ENCODE measurements at regions not wholly inside any gene's neighbourhood (a gene's known extent, or its start where the extent isn't known, plus 50 kb on each side); places are given as distances from the start of the nearest gene placed in this dataset.

- H3K27ac ChIP-seq = no peak overlapping the region
- H3K4me3 ChIP-seq = no peak overlapping the region
- H3K4me1 ChIP-seq = no peaks in the 10 kb centered on the region
- H3K9me3 ChIP-seq = no peaks in the 10 kb centered on the region
- TF ChIP-seq EP300 (IDR thresholded peaks at IDR 0.05) = no peak
- no peak for TF ChIP-seq POLR2AphosphoS5 (IDR thresholded peaks at IDR 0.05)
- no peak for TF ChIP-seq POLR2A (IDR thresholded peaks at IDR 0.05)
- TF ChIP-seq CTCF (IDR thresholded peaks at IDR 0.05) = no peak
- DNase-seq (ENCODE audit: low spot score in 2 of 2) = no peak
- no peaks in the 10 kb centered on the region for H3K36me3 ChIP-seq
- 93% methylated on average over 3 of the region's 3 CpGs for WGBS
- H3K27me3 ChIP-seq = no peaks in the 10 kb centered on the region
These were observed 109.4 kb downstream of the TMEM26 start for GRCh38 chr10:61343796-61344195.

- H3K27me3 ChIP-seq = no peaks in the 10 kb centered on the region
- no peak overlapping the region for H3K27ac ChIP-seq
- no peak overlapping the region for H3K4me3 ChIP-seq
- no peak for TF ChIP-seq POLR2A (IDR thresholded peaks at IDR 0.05)
- TF ChIP-seq POLR2AphosphoS5 (IDR thresholded peaks at IDR 0.05) = no peak
- TF ChIP-seq EP300 (IDR thresholded peaks at IDR 0.05) = no peak
- TF ChIP-seq CTCF (IDR thresholded peaks at IDR 0.05) = no peak
- no peak for DNase-seq (ENCODE audit: low spot score in 2 of 2)
- 78% methylated on average over 5 of the region's 5 CpGs for WGBS
- H3K9me3 ChIP-seq = no peaks in the 10 kb centered on the region
- no peaks in the 10 kb centered on the region for H3K4me1 ChIP-seq
- no peaks in the 10 kb centered on the region for H3K36me3 ChIP-seq
These were observed 110.2 kb downstream of the TMEM26 start for GRCh38 chr10:61342858-61343572.

- Histone ChIP-seq H3K27ac (no peak overlapping the region), H3K9me3 (no peaks in the 10 kb centered on the region), H3K4me3 (no peak overlapping the region), H3K36me3 (no peaks in the 10 kb centered on the region), H3K27me3 (no peaks in the 10 kb centered on the region), H3K4me1 (no peaks in the 10 kb centered on the region)
- DNase-seq (ENCODE audit: low spot score in 2 of 2) = no peak
- TF ChIP-seq POLR2A (IDR thresholded peaks at IDR 0.05) = no peak
These were observed 112.2 kb downstream of the TMEM26 start for GRCh38 chr10:61341008-61341407.

GRCh38 chr10:61338146-61338545, 115.0 kb downstream of the TMEM26 start:
- no peaks in the 10 kb centered on the region for H3K4me1 ChIP-seq
- DNase-seq (ENCODE audit: low spot score in 2 of 2) = no peak
- no peak overlapping the region for H3K4me3 ChIP-seq
- no peak overlapping the region for H3K27ac ChIP-seq
- TF ChIP-seq POLR2A (IDR thresholded peaks at IDR 0.05) (no peak), POLR2AphosphoS5 (IDR thresholded peaks at IDR 0.05) (no peak), EP300 (IDR thresholded peaks at IDR 0.05) (no peak), CTCF (IDR thresholded peaks at IDR 0.05) (no peak)
- 89% methylated on average over 1 of the region's 1 CpG for WGBS
- H3K27me3 ChIP-seq = no peaks in the 10 kb centered on the region
- H3K36me3 ChIP-seq = no peaks in the 10 kb centered on the region
- H3K9me3 ChIP-seq = no peaks in the 10 kb centered on the region

- H3K4me1 ChIP-seq = no peaks in the 10 kb centered on the region
- no peaks in the 10 kb centered on the region for H3K27me3 ChIP-seq
- no peaks in the 10 kb centered on the region for H3K9me3 ChIP-seq
- H3K36me3 ChIP-seq = no peaks in the 10 kb centered on the region
- TF ChIP-seq EP300 (IDR thresholded peaks at IDR 0.05) (no peak), CTCF (IDR thresholded peaks at IDR 0.05) (no peak), POLR2AphosphoS5 (IDR thresholded peaks at IDR 0.05) (no peak), POLR2A (IDR thresholded peaks at IDR 0.05) (no peak)
- H3K27ac ChIP-seq = no peak overlapping the region
- 82% methylated on average over 3 of the region's 3 CpGs for WGBS
- no peak for DNase-seq (ENCODE audit: low spot score in 2 of 2)
- H3K4me3 ChIP-seq = no peak overlapping the region
These were observed 115.4 kb downstream of the TMEM26 start for GRCh38 chr10:61337741-61338140.

- Histone ChIP-seq H3K36me3 (no peaks in the 10 kb centered on the region), H3K4me1 (no peaks in the 10 kb centered on the region), H3K27ac (no peak overlapping the region), H3K4me3 (no peak overlapping the region), H3K27me3 (no peaks in the 10 kb centered on the region), H3K9me3 (no peaks in the 10 kb centered on the region)
- no peak for DNase-seq (ENCODE audit: low spot score in 2 of 2)
- 55% methylated on average over 4 of the region's 4 CpGs for WGBS
- no peak for TF ChIP-seq POLR2A (IDR thresholded peaks at IDR 0.05)
- no peak for TF ChIP-seq EP300 (IDR thresholded peaks at IDR 0.05)
- TF ChIP-seq CTCF (IDR thresholded peaks at IDR 0.05) = no peak
- no peak for TF ChIP-seq POLR2AphosphoS5 (IDR thresholded peaks at IDR 0.05)
These were observed 116.3 kb downstream of the TMEM26 start for GRCh38 chr10:61336831-61337230.

Measured in suprapubic skin (tissue), 4 donors.